Activated effector memory CD4-positive, alpha-beta T cell treated with Interleukin-2 at 50 U/mL for 16 hours (primary cell): ENCODE measurements at regions not wholly inside any gene's neighbourhood (a gene's known extent, or its start where the extent isn't known, plus 50 kb on each side); places are given as distances from the start of the nearest gene placed in this dataset.
"Not testable (repeated sequence)": the region's sequence is repeated elsewhere in the genome, so short reads cannot be mapped to it uniquely, and the experiment has no call there.

Experiments used
- DNase-seq: peaks from one replicate; pipeline ENCODE4 v3.0.0-alpha.2; 2020

DNA sequence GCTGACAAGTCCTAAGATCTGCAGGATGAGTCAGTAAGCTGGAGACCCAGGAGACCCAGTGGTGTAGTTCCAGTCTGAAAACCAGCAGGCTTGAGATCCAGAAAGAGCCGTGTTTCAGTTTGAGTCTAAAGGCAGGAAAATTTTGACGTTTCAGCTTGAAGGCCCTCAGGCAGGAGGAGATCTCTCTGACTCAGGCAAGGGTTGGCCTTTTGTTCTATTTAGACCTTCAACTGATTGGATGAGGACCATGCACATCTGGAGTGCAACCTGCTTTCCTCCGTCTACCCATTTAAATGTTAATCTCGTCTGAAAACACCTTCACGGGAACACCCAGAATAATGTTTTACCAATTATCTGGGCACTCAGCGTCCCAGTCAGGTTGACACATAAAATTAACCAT lies 69.5 kb downstream of the NPIPA7 start:
- DNase-seq, result not testable (repeated sequence)

DNA sequence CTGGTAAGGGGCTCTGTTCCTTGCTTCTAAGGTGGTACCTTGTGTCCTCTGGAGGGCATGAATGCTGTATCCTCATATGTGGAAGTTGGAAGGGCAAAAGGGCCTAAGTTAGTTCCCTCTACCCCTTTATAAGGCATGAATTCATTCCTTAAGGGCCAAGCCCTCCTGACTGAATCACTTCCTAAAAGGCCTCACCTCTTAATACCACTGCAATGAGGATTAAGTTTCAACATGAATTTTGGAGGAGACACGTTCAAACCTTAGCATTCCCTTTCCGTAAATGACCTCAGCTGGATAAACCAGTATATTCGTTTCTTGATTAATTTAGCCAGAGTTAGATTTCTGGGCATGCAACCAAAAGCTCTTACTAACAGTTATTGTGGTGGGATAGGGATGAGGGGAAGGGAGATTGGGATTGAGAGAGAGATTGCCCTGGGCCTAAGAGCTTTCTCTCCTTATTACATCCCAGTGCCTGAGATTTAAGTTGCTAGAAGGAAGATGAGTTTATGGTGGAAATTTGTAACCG lies 70.8 kb downstream of the NPIPA7 start:
- DNase-seq, result not testable (repeated sequence)

GRCh38 chr16:16451721-16452410 lies 72.9 kb downstream of the NPIPA7 start:
- not testable (repeated sequence) for DNase-seq

DNA sequence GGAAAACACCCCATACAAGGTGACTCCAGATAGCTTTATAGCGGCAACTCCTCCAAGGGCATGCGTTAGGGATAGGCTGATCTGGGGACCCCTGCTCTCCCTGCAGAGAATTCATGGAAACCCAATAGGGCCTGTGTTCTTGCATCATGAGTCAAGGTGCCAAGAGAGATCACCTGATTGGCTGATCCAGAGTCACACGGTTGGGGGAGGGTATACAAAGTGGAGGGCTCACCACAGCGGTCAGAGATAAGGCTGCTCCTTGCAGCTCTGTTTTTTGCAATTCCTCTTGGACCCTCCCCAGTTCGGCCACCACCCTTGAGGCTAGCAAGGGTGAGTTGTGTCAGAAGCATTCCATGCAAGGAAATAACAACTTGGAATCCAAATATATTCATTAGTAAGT lies 79.6 kb downstream of the NPIPA7 start:
- DNase-seq, result not testable (repeated sequence)

DNA sequence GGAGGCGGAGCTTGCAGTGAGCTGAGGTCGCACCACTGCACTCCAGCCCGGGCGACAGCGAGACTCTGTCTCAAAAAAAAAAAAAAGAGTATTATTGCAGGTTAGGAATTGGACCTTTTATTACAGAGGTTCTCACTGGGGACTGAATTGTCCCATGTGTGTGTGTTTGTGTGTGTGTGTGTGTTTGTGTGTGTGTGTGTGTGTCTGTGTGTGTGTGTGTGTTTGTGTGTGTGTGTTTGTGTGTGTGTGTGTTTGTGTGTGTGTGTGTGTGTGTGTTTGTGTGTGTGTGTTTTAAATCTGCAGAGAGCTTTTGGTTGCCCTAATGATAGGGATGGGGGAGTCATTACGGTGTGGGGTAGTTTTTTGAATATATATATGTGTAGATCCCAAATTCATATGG lies 84.9 kb downstream of the NPIPA7 start:
- DNase-seq, result not testable (repeated sequence)

DNA sequence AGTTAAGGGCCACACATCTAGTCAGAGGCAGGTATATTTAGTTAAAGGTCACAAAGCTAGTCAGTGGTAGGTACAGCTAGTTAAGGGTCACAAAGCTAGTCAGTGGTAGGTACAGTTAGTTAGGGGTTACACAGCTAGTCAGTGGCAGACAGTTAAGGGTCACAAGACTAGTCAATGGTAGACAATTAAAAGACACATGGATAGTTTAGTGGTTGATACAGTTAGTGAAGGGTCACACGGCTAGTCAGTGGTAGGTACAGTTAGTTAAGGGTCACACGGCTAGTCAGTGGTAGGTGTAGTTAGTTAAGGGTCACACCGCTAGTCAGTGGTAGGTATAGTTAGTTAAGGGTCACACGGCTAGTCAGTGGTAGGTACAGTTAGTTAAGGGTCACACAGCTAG lies 110.0 kb downstream of the NPIPA7 start:
- DNase-seq, result not testable (repeated sequence)

DNA sequence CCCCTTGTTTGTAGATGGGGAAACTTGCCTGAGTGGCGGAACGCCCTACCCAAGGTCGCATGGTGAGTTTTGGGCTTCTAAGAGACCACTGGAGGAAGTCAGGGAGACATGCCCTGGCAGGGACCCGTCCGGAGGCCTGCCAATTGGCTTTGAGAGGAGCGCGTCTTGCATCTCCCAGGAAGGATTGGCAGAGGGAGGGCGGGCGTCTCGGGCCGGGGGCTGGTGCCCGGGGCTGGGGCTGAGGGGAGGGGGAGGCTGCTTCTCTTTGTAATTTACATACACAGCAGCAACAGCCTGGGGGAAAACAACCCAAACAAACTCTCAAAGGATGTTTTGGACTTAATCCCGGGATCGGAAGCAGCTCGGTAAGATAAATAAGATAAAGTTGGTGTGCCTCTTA lies 110.5 kb downstream of the NPIPA7 start:
- DNase-seq, result not testable (repeated sequence)

- DNase-seq, result not testable (repeated sequence)
Measured at GRCh38 chr16:16494114-16494513, 115.2 kb downstream of the NPIPA7 start.

DNA sequence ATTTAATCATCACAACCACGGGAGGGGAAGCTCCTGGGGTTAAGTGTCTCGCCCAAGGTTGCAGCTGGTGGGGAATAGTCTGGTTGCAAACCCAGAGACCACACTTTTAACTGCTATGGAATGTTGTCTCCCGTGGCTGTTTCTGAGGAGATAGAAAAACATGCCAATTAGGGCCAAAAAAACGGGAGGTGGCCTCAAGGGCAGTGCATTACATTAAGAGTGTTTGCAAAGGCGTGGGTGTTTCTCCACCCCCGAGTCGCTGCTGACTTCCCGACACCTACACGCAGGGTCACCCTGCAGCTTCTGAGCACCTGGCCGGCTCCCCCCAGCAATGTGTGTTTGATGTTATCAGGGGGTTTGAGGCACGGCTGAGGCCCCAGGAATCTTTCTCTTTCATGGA lies 116.1 kb downstream of the NPIPA7 start:
- DNase-seq, result not testable (repeated sequence)

GRCh38 chr16:16499875-16500274 lies 120.9 kb downstream of the NPIPA7 start:
- not testable (repeated sequence) for DNase-seq

GRCh38 chr16:16507041-16507440 lies 128.1 kb downstream of the NPIPA7 start:
- DNase-seq, result not testable (repeated sequence)

DNA sequence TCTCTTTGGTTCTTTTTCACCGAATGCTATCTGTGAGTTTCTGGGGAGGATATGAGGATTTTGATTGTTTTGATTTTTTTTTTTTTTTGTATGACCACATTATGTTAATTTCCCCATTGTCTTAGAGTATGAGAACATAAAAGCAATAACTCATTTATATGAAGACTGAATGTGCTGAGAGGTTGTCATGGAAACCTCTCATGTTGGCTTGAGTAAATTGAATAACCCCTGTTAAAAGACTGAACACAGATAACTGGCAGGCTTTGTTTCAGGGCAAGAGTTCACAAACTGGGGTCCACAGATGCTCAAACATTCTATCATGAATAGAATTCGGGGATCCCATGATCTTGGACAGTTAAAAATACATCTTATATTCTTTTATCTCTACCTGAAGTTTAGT lies 129.4 kb downstream of the NPIPA7 start:
- DNase-seq, result not testable (repeated sequence)

- not testable (repeated sequence) for DNase-seq
Measured at GRCh38 chr16:16519395-16519794, 140.5 kb downstream of the NPIPA7 start.

- DNase-seq, result not testable (repeated sequence)
Measured at GRCh38 chr16:16521239-16522002, 142.5 kb downstream of the NPIPA7 start.

DNA sequence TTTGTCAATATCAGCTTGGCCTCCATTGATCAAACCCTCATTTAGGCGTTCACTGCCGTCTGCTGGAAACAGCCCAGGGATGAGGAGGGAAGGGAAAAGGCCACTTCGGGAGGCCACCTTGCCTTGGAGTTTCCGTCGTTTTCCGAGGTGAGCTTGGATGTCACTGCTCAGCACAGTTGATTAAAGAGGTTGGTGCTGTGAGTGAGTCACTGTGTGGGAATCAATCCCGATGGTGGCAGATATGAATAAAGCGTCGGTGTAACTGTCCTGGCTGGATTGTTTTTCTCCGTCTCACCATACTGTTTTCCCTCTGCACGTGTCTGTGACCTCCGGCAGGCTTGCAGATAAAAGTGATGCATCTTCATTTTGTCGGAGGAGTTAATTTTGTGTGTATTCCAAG lies 148.1 kb downstream of the NPIPA7 start:
- DNase-seq, result not testable (repeated sequence)

DNA sequence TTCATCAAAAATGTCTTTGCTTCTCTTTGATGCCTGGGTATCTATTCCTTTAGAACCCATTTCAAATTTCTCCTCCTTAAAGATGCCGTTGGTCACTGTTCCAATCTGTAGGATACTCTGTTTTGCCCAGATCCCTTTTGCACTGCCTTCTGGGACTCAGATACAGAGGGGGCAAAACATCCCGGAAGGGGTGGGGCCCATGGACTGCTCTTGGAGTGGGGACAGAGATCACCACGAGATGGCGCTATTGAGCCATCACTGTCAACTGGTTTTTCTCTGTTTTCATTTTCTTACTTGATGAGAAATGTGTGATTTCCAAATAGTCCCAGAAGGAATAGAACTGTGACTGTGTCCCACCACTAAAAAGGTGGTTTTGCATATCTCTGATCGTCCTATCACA lies 151.8 kb downstream of the NPIPA7 start:
- DNase-seq, result not testable (repeated sequence)

GRCh38 chr16:16535565-16535964 lies 156.6 kb downstream of the NPIPA7 start:
- not testable (repeated sequence) for DNase-seq

GRCh38 chr16:16536151-16536550 lies 157.2 kb downstream of the NPIPA7 start:
- not testable (repeated sequence) for DNase-seq

- DNase-seq, result not testable (repeated sequence)
Measured at GRCh38 chr16:16549710-16550109, 170.8 kb downstream of the NPIPA7 start.

GRCh38 chr16:16550824-16551223 lies 171.9 kb downstream of the NPIPA7 start:
- DNase-seq, result not testable (repeated sequence)

- DNase-seq, result not testable (repeated sequence)
Measured at GRCh38 chr16:16552819-16553340, 173.9 kb downstream of the NPIPA7 start.

GRCh38 chr16:16559179-16559740 lies 180.3 kb downstream of the NPIPA7 start:
- DNase-seq, result not testable (repeated sequence)

DNA sequence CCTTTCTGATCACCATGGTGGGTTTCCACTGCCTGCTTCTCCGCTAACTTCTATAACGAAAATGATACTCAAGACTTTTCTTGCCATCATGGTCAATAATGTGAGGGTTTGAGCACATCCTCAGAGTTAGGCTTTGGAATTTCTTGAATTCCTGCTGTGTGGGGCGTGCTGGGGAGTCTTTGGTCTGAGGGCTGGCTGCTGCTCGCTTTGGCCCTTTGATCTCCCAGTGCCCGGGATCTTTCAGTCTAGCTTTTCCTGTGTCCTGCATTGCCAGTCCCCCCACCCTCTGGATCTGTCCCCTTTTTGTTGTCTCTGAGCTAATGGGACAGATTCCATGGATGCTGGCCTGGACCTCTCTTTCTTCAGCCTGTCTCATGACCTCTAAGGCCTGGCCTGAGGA lies 182.6 kb downstream of the NPIPA7 start:
- not testable (repeated sequence) for DNase-seq
